HCT116 (cell line): ENCODE measurements at regions not wholly inside any gene's neighbourhood (a gene's known extent, or its start where the extent isn't known, plus 50 kb on each side); places are given as distances from the start of the nearest gene placed in this dataset.

Experiments used
- ATAC-seq: fragments of 200-7000 bp; cut with Tn5 transposase; 2 replicates; pipeline ENCODE4 v1.9.1; 2020; ENCODE audit warnings: mild to moderate bottlenecking, moderate library complexity
- BruUV-seq: library from RNA; stranded (reverse); fragments of 400-500 nt; replicated peaks from 2 replicates; lab custom pipeline; 2021; lab: Mats Ljungman, UMichigan
- CTCF ChIA-PET: fragments of 300-600 bp; sonication (Branson Sonifier 250); formaldehyde crosslinking; loops from one replicate; lab custom pipeline; 2021; ENCODE audit warnings: antibody characterized with exemption; lab: Charles Lee
- POLR2A ChIA-PET: fragments of 300-600, 350-600 bp; sonication (Branson Sonifier 250); formaldehyde crosslinking; loops from one replicate; lab custom pipeline; 2021; ENCODE audit warnings: antibody characterized with exemption; lab: Charles Lee
- RAD21 ChIA-PET, 2 experiments: fragments of 300-600 bp; sonication (Branson Sonifier 250); formaldehyde crosslinking; loops; one replicate each; lab custom pipeline; 2023; ENCODE audit warnings: low total read pairs in 2 of 2; ENCODE audit not compliant: uncharacterized antibody in 2 of 2, unreplicated experiment in 2 of 2, low non-redundant PET in 1 of 2; lab: Charles Lee
- DNase-seq: peaks from one replicate; pipeline ENCODE4 v3.0.0-alpha.2; 2010; ENCODE audit warnings: low read depth, low spot score
- H2AFZ ChIP-seq: fragments of 200-600 bp; shearing (Covaris generic), sonication (generic); 2 replicates; pipeline ENCODE4 v1.6.1; 2017; ENCODE audit warnings: low read depth, mixed run types, mixed read lengths, antibody characterized with exemption, low read length; ENCODE audit not compliant: poor library complexity, severe bottlenecking
- H3K27ac ChIP-seq: 2 replicates; pipeline ENCODE4 v1.5.1; 2012; ENCODE audit warnings: low read depth, low read length
- H3K27me3 ChIP-seq: fragments of 200-600 bp; sonication (generic); 2 replicates; pipeline ENCODE4 v1.6.1; 2016; ENCODE audit warnings: mixed run types, low read length, mixed read lengths; ENCODE audit not compliant: insufficient read depth
- H3K36me3 ChIP-seq, 2 experiments: fragments of 200-500 bp in 1 of 2; fragments of 200-600 bp in 1 of 2; sonication (Bioruptor generic) in 1 of 2; sonication (generic) in 1 of 2; 2 replicates each; pipeline versions ENCODE4 v1.5.1 to v1.6.1; 2014 to 2016; ENCODE audit warnings: low read length in 2 of 2, inconsistent platforms in 1 of 2, mixed read lengths in 1 of 2, mixed run types in 1 of 2; ENCODE audit not compliant: insufficient read depth in 2 of 2, control insufficient read depth in 1 of 2
- H3K4me1 ChIP-seq, 2 experiments: fragments of 200-600 bp in 1 of 2; sonication (generic) in 1 of 2; 2 replicates each; pipeline versions ENCODE4 v1.5.1 to v1.6.1; 2012 to 2017; ENCODE audit warnings: low read length in 2 of 2, inconsistent platforms in 1 of 2, mild to moderate bottlenecking in 1 of 2, mixed read lengths in 1 of 2, mixed run types in 1 of 2, moderate library complexity in 1 of 2; ENCODE audit not compliant: insufficient read depth in 2 of 2, control insufficient read depth in 1 of 2
- H3K4me2 ChIP-seq: fragments of 200-600 bp; sonication (generic); 2 replicates; pipeline ENCODE4 v1.6.1; 2017; ENCODE audit warnings: mixed run types, low read length, mixed read lengths
- H3K4me3 ChIP-seq, 2 experiments: fragments of 200-600 bp in 1 of 2; sonication (generic) in 1 of 2; replicated peaks in 1 of 2; 2 replicates each; pipeline ENCODE4 v1.5.1; 2011 to 2016; ENCODE audit warnings: low read length in 2 of 2, control low read depth in 1 of 2, low read depth in 1 of 2, mild to moderate bottlenecking in 1 of 2, mixed read lengths in 1 of 2, mixed run types in 1 of 2
- H3K79me2 ChIP-seq: fragments of 200-600 bp; sonication (generic); 2 replicates; pipeline ENCODE4 v1.6.1; 2017; ENCODE audit warnings: mild to moderate bottlenecking, mixed run types, low read length, moderate library complexity, mixed read lengths; ENCODE audit not compliant: insufficient read depth
- H3K9ac ChIP-seq: fragments of 200-600 bp; sonication (generic); 2 replicates; pipeline ENCODE4 v1.6.1; 2016; ENCODE audit warnings: low read length, mixed read lengths
- H3K9me2 ChIP-seq: fragments of 200-600 bp; sonication (generic), shearing (Covaris generic); 2 replicates; pipeline ENCODE4 v1.6.1; 2017; ENCODE audit warnings: mixed run types, mild to moderate bottlenecking, moderate library complexity; ENCODE audit not compliant: insufficient read depth
- H3K9me3 ChIP-seq, 2 experiments: fragments of 200-500 bp in 1 of 2; fragments of 200-600 bp in 1 of 2; sonication (Bioruptor generic) in 1 of 2; sonication (generic) in 1 of 2; 2 replicates each; pipeline ENCODE4 v1.6.1; 2014 to 2017; ENCODE audit warnings: low read length in 2 of 2, mixed read lengths in 2 of 2, inconsistent platforms in 1 of 2, low read depth in 1 of 2, mild to moderate bottlenecking in 1 of 2, mixed run types in 1 of 2, moderate library complexity in 1 of 2; ENCODE audit not compliant: control insufficient read depth in 1 of 2, insufficient read depth in 1 of 2
- H4K20me1 ChIP-seq: fragments of 200-600 bp; sonication (generic), shearing (Covaris generic); 2 replicates; pipeline ENCODE4 v1.6.1; 2017; ENCODE audit warnings: mixed run types, mild to moderate bottlenecking, moderate library complexity; ENCODE audit not compliant: insufficient read depth
- CBX3 ChIP-seq: IDR thresholded peaks from 2 replicates; pipeline ENCODE4 v1.6.1; 2012; ENCODE audit warnings: low read depth
- ELF1 ChIP-seq: IDR thresholded peaks from 2 replicates; pipeline ENCODE4 v1.6.1; 2012; ENCODE audit warnings: low read depth, borderline replicate concordance
- EZH2 ChIP-seq: fragments of 200-600 bp; sonication (generic); IDR thresholded peaks from 2 replicates; pipeline ENCODE4 v1.6.1; 2017; ENCODE audit warnings: antibody characterized with exemption, mixed run types
- JUND ChIP-seq: IDR thresholded peaks from 2 replicates; pipeline ENCODE4 v1.6.1; 2012
- POLR2A ChIP-seq: IDR thresholded peaks from 2 replicates; pipeline ENCODE4 v1.7.0; 2011; ENCODE audit warnings: borderline replicate concordance; ENCODE audit not compliant: insufficient read depth, insufficient read length; ENCODE audit errors: extremely low read depth
- RAD21 ChIP-seq: IDR thresholded peaks from 2 replicates; pipeline ENCODE4 v1.6.1; 2012; ENCODE audit warnings: low read depth, mild to moderate bottlenecking
- REST ChIP-seq: IDR thresholded peaks from 2 replicates; pipeline ENCODE4 v1.6.1; 2012; ENCODE audit warnings: low read depth
- SP1 ChIP-seq: IDR thresholded peaks from 2 replicates; pipeline ENCODE4 v1.6.1; 2012; ENCODE audit warnings: low read depth
- ZBTB33 ChIP-seq: IDR thresholded peaks from 2 replicates; pipeline ENCODE4 v1.6.1; 2011; ENCODE audit warnings: mild to moderate bottlenecking, low read length, moderate library complexity; ENCODE audit not compliant: insufficient replicate concordance; ENCODE audit errors: extremely low read depth
- ZNF274 ChIP-seq: fragments of 200-500 bp; sonication (Bioruptor generic); IDR thresholded peaks from 2 replicates; pipeline ENCODE4 v1.6.1; 2014; ENCODE audit warnings: mild to moderate bottlenecking, low read depth, low read length, inconsistent platforms
- intact Hi-C: fragments of 100-400 bp; cut with micrococcal nuclease; formaldehyde crosslinking; loops from 2 replicates; pipeline ENCODE4 v1.10.0; 2022

- TF ChIP-seq REST (no peak), ELF1 (no peak), EZH2 (no peak), ZNF274 (no peak), ZBTB33 (no peak)
Observed at GRCh38 chr10:59109826-59110225, 66.6 kb upstream of the PHYHIPL start (continued).

GRCh38 chr10:59124187-59124586 lies 52.3 kb upstream of the PHYHIPL start:
- RAD21 ChIA-PET, result no interaction called here
- CTCF ChIA-PET, result no interaction called here
- no peak for ATAC-seq

More at GRCh38 chr10:59124187-59124586, 52.3 kb upstream of the PHYHIPL start:
- no peaks in the 10 kb centered on the region for H3K4me1 ChIP-seq
- intact Hi-C loops, result no loop called here
- H3K36me3 ChIP-seq, result no peaks in the 10 kb centered on the region
- H3K4me3 ChIP-seq, result no peak overlapping the region
- DNase-seq, result no peak
- BruUV-seq, result no TSS peak
- no peak overlapping the region for H3K4me2 ChIP-seq
- no peak overlapping the region for H3K9ac ChIP-seq
- POLR2A ChIA-PET, result no interaction called here
- no peaks in the 10 kb centered on the region for H3K9me3 ChIP-seq
- H3K79me2 ChIP-seq, result no peaks in the 10 kb centered on the region
- H3K27ac ChIP-seq, result no peak overlapping the region
- no peaks in the 10 kb centered on the region for H3K9me2 ChIP-seq
- no peaks in the 10 kb centered on the region for H3K27me3 ChIP-seq
- H2AFZ ChIP-seq, result no peak overlapping the region
- TF ChIP-seq SP1, result no peak
- no peak for TF ChIP-seq RAD21
- TF ChIP-seq JUND, result no peak
- no peak for TF ChIP-seq POLR2A
- no peak for TF ChIP-seq CBX3
- H4K20me1 ChIP-seq, result no peaks in the 10 kb centered on the region; the same call in 1 of the 2 replicates
